GM12878 (cell line): ENCODE measurements at regions not wholly inside any gene's neighbourhood (a gene's known extent, or its start where the extent isn't known, plus 50 kb on each side); places are given as distances from the start of the nearest gene placed in this dataset.

Source experiments
- ATAC-seq: fragments of 200-7000 bp; cut with Tn5 transposase; 3 replicates; pipeline ENCODE4 v1.9.1; 2020; ENCODE audit warnings: mild to moderate bottlenecking, moderate library complexity
- BruUV-seq: library from RNA; stranded (reverse); fragments of 400-500 nt; replicated peaks from 2 replicates; lab custom pipeline; 2021; lab: Mats Ljungman, UMichigan
- CTCF ChIA-PET: fragments of 300-600 bp; sonication (Branson Sonifier 250); formaldehyde crosslinking; extraction: SDS; loops from one replicate; lab custom pipeline; 2021; ENCODE audit warnings: inconsistent platforms; lab: Yijun Ruan, JAX
- POLR2A ChIA-PET: fragments of 350-600 bp; formaldehyde crosslinking; extraction: SDS; loops from one replicate; lab custom pipeline; 2021; ENCODE audit warnings: inconsistent platforms; lab: Charles Lee
- RAD21 ChIA-PET: fragments of 300-600 bp; sonication (Branson Sonifier 250); formaldehyde crosslinking; loops from one replicate; lab custom pipeline; 2023; ENCODE audit warnings: antibody characterized with exemption; ENCODE audit not compliant: unreplicated experiment; lab: Charles Lee
- SMC1A ChIA-PET: fragments of 300-600 bp; sonication (Branson Sonifier 250); formaldehyde crosslinking; loops from one replicate; lab custom pipeline; 2023; ENCODE audit not compliant: unreplicated experiment, uncharacterized antibody; lab: Charles Lee
- DNase-seq: peaks from one replicate; pipeline ENCODE4 v3.0.0-alpha.2; 2011; ENCODE audit warnings: low read depth, low spot score
- FAIRE-seq: peaks from 3 replicates; lab custom pipeline; 2011; peaks lifted over from hg19 to GRCh38; lab: Jason Lieb, UNC
- H2AFZ ChIP-seq: 2 replicates; pipeline ENCODE4 v1.6.0; 2011; ENCODE audit warnings: low read depth, low read length, control low read depth; ENCODE audit not compliant: control insufficient read depth
- H3K27ac ChIP-seq: 2 replicates; pipeline ENCODE4 v1.5.1; 2011; ENCODE audit warnings: control low read depth; ENCODE audit not compliant: control insufficient read depth, insufficient read depth
- H3K27me3 ChIP-seq, 2 experiments: replicated peaks in 1 of 2; 2 replicates each; pipeline versions ENCODE4 v1.6.0 to v1.6.1; 2011; ENCODE audit warnings: low read length in 1 of 2; ENCODE audit not compliant: control insufficient read depth in 2 of 2, insufficient read depth in 2 of 2
- H3K36me3 ChIP-seq, 2 experiments: 2 replicates each; pipeline ENCODE4 v1.5.1; 2011; ENCODE audit warnings: low read length in 1 of 2; ENCODE audit not compliant: control insufficient read depth in 2 of 2, insufficient read depth in 2 of 2
- H3K4me1 ChIP-seq: 2 replicates; pipeline ENCODE4 v1.6.1; 2011; ENCODE audit warnings: mild to moderate bottlenecking, low read length, moderate library complexity, mixed read lengths; ENCODE audit not compliant: control insufficient read depth, insufficient read depth
- H3K4me2 ChIP-seq: 2 replicates; pipeline ENCODE4 v1.6.0; 2011; ENCODE audit warnings: control low read depth; ENCODE audit not compliant: control insufficient read depth, insufficient read depth
- H3K4me3 ChIP-seq: fragments of 200-600 bp; sonication (generic); 2 replicates; pipeline ENCODE4 v1.5.1; 2016
- H3K79me2 ChIP-seq: 2 replicates; pipeline ENCODE4 v1.6.0; 2011; ENCODE audit warnings: low read length; ENCODE audit not compliant: control insufficient read depth, insufficient read depth
- H3K9ac ChIP-seq: 2 replicates; pipeline ENCODE4 v1.8.0; 2011; ENCODE audit warnings: low read length, control low read depth, mixed read lengths; ENCODE audit not compliant: control insufficient read depth, insufficient read depth
- H3K9me3 ChIP-seq: replicated peaks from 3 replicates; pipeline ENCODE4 v1.5.1; 2011; ENCODE audit warnings: mild to moderate bottlenecking, low read length; ENCODE audit not compliant: control insufficient read depth, insufficient read depth
- H4K20me1 ChIP-seq: 2 replicates; pipeline ENCODE4 v1.6.0; 2011; ENCODE audit not compliant: control insufficient read depth, insufficient read depth
- CREB1 ChIP-seq: IDR thresholded peaks from 2 replicates; pipeline ENCODE4 v1.6.1; 2012; ENCODE audit warnings: low read depth, mild to moderate bottlenecking, inconsistent platforms
- E4F1 ChIP-seq: fragments of 450-650 bp; IDR thresholded peaks from 2 replicates; pipeline ENCODE4 v1.6.1; 2018; ENCODE audit warnings: borderline replicate concordance, mild to moderate bottlenecking; ENCODE audit not compliant: partially characterized antibody
- GATAD2B ChIP-seq: fragments of 450-650 bp; conservative IDR thresholded peaks from 2 replicates; pipeline ENCODE4 v1.6.1; 2017; ENCODE audit warnings: low read depth, mild to moderate bottlenecking, moderate library complexity
- IKZF1 ChIP-seq: fragments of 450-650 bp; conservative IDR thresholded peaks from 2 replicates; pipeline ENCODE4 v1.6.1; 2017; ENCODE audit warnings: antibody characterized with exemption, mild to moderate bottlenecking
- IKZF2 ChIP-seq, 2 experiments: fragments of 450-650 bp; IDR thresholded peaks; 2 replicates each; pipeline ENCODE4 v1.6.1; 2017; ENCODE audit warnings: mild to moderate bottlenecking in 2 of 2, moderate library complexity in 2 of 2
- MAX ChIP-seq: IDR thresholded peaks from 2 replicates; pipeline ENCODE4 v1.6.1; 2012; ENCODE audit warnings: low read depth, low read length, improper control_type of control experiment
- MTA2 ChIP-seq: fragments of 450-650 bp; IDR thresholded peaks from 2 replicates; pipeline ENCODE4 v1.6.1; 2016; ENCODE audit warnings: low read depth, mild to moderate bottlenecking, moderate library complexity
- NFYA ChIP-seq: IDR thresholded peaks from 2 replicates; pipeline ENCODE4 v1.6.1; 2011; ENCODE audit warnings: low read depth, mild to moderate bottlenecking, low read length, improper control_type of control experiment, borderline replicate concordance
- RB1 ChIP-seq: fragments of 450-650 bp; formaldehyde crosslinking; IDR thresholded peaks from 2 replicates; pipeline ENCODE4 v1.6.1; 2017; ENCODE audit warnings: mild to moderate bottlenecking, borderline replicate concordance
- RUNX3 ChIP-seq: IDR thresholded peaks from 2 replicates; pipeline ENCODE4 v1.6.1; 2012; ENCODE audit warnings: low read length, inconsistent platforms
- SIN3A ChIP-seq: IDR thresholded peaks from 2 replicates; pipeline ENCODE4 v1.6.1; 2012; ENCODE audit warnings: low read depth, low read length, improper control_type of control experiment
- SIX5 ChIP-seq: IDR thresholded peaks from 2 replicates; pipeline ENCODE4 v1.6.1; 2011; ENCODE audit warnings: mild to moderate bottlenecking, low read depth, low read length, moderate library complexity; ENCODE audit not compliant: severe bottlenecking
- SREBF2 ChIP-seq: IDR thresholded peaks from 2 replicates; pipeline ENCODE4 v1.6.1; 2012; ENCODE audit warnings: mild to moderate bottlenecking, low read length
- TBL1XR1 ChIP-seq: IDR thresholded peaks from 2 replicates; pipeline ENCODE4 v1.6.1; 2012; ENCODE audit warnings: low read depth, low read length, improper control_type of control experiment
- TCF12 ChIP-seq: IDR thresholded peaks from 2 replicates; pipeline ENCODE4 v1.6.1; 2011; ENCODE audit warnings: low read depth, mild to moderate bottlenecking, low read length
- WGBS: methylation state at CpG from one replicate; pipeline ENCODE4 v1.1.6; 2016; ENCODE audit warnings: low lambda C conversion rate; ENCODE audit not compliant: insufficient replicate concordance, insufficient coverage; ENCODE audit errors: missing lambda C conversion rate; 5-methylcytosine and 5-hydroxymethylcytosine counted together
- in situ Hi-C: fragments of 300-500 bp; cut with MboI; formaldehyde crosslinking; loops from 9 replicates; pipeline ENCODE4 v1.14.3; 2018; ENCODE audit warnings: mixed read lengths
- intact Hi-C: fragments of 100-400 bp; cut with micrococcal nuclease; formaldehyde crosslinking; loops from one replicate; pipeline ENCODE4 v1.14.2; 2022; ENCODE audit not compliant: unreplicated experiment

GRCh38 chr10:109741712-109742111, 181.6 kb downstream of the XPNPEP1 start (continued):
- no peak for TF ChIP-seq TCF12
- no peak for TF ChIP-seq MTA2
- TF ChIP-seq E4F1 = no peak
- TF ChIP-seq IKZF1 = no peak
- no peak for TF ChIP-seq RUNX3
- no peak for TF ChIP-seq TBL1XR1
- no peak for TF ChIP-seq CREB1
- no peak for TF ChIP-seq MAX

GRCh38 chr10:109740436-109740835, 182.9 kb downstream of the XPNPEP1 start:
- FAIRE-seq (no peak), ATAC-seq (no peak), DNase-seq (no peak)
- 22% methylated on average over 3 of the region's 3 CpGs for WGBS
- Histone ChIP-seq H3K9ac (no peak overlapping the region), H3K36me3 (no peaks in the 10 kb centered on the region), H3K79me2 (no peaks in the 10 kb centered on the region), H3K4me3 (no peak overlapping the region), H3K27ac (no peak overlapping the region), H2AFZ (no peak overlapping the region), H4K20me1 (no peaks in the 10 kb centered on the region), H3K27me3 (no peaks in the 10 kb centered on the region), H3K4me2 (no peak overlapping the region), H3K9me3 (no peaks in the 10 kb centered on the region), H3K4me1 (no peaks in the 10 kb centered on the region)
- ChIA-PET SMC1A (no interaction called here), CTCF (no interaction called here), POLR2A (no interaction called here), RAD21 (no interaction called here)
- in situ Hi-C loops = no loop called here
- intact Hi-C loops = no loop called here
- BruUV-seq = no TSS peak
- no peak for TF ChIP-seq RB1
- no peak for TF ChIP-seq NFYA
- no peak for TF ChIP-seq SREBF2
- no peak for TF ChIP-seq IKZF2 (IDR thresholded peaks at IDR 0.05)
- TF ChIP-seq SIN3A = no peak
- TF ChIP-seq SIX5 = no peak
- TF ChIP-seq E4F1 = no peak
- no peak for TF ChIP-seq GATAD2B
- TF ChIP-seq TCF12 = no peak
